GM23248 (cell line): ENCODE measurements at regions not wholly inside any gene's neighbourhood (a gene's known extent, or its start where the extent isn't known, plus 50 kb on each side); places are given as distances from the start of the nearest gene placed in this dataset.

Experiments used
- EZH2 ChIP-seq: fragments of 200-600 bp; sonication (generic); IDR thresholded peaks from 2 replicates; pipeline ENCODE4 v1.6.1; 2018; ENCODE audit warnings: antibody characterized with exemption, mild to moderate bottlenecking; ENCODE audit not compliant: insufficient read depth, poor library complexity, severe bottlenecking
- EZH2phosphoT487 ChIP-seq: fragments of 200-600 bp; sonication (generic); IDR thresholded peaks from 2 replicates; pipeline ENCODE4 v1.6.1; 2018; ENCODE audit warnings: antibody characterized with exemption, moderate library complexity, mild to moderate bottlenecking, low read depth; ENCODE audit not compliant: insufficient read depth

GRCh38 chr7:17530244-17530643, 231.8 kb downstream of the AHR start:
- no peak for TF ChIP-seq EZH2phosphoT487
- TF ChIP-seq EZH2 = no peak
